T1000 (cell line): ENCODE measurements at regions not wholly inside any gene's neighbourhood (a gene's known extent, or its start where the extent isn't known, plus 50 kb on each side); places are given as distances from the start of the nearest gene placed in this dataset.

Source experiments
- DNase-seq: peaks from one replicate; lab custom pipeline; 2025; ENCODE audit warnings: mixed read lengths; lab: John Stamatoyannopoulos, UW

GRCh38 chr6:159099961-159100360 lies 55.2 kb upstream of the TAGAP start:
- no peak for DNase-seq

- DNase-seq, result no peak
Observed at GRCh38 chr6:159099276-159099675, 54.5 kb upstream of the TAGAP start.

GRCh38 chr6:159098636-159099106 lies 53.9 kb upstream of the TAGAP start:
- no peak for DNase-seq

- no peak for DNase-seq
Observed at GRCh38 chr6:159097256-159097655, 52.5 kb upstream of the TAGAP start.

GRCh38 chr6:159095616-159096015 lies 50.8 kb upstream of the TAGAP start:
- DNase-seq, result no peak

GRCh38 chr6:159094444-159095252 lies 49.9 kb upstream of the TAGAP start:
- no peak for DNase-seq
